Ovary (tissue), 7 donors: ENCODE measurements at regions not wholly inside any gene's neighbourhood (a gene's known extent, or its start where the extent isn't known, plus 50 kb on each side); places are given as distances from the start of the nearest gene placed in this dataset.
"Not testable (repeated sequence)": the region's sequence is repeated elsewhere in the genome, so short reads cannot be mapped to it uniquely, and the experiment has no call there.

Experiments used
- DNase-seq, 5 donors: peaks; one replicate each; pipeline ENCODE4 v3.0.0-alpha.2; 2019 to 2020
- H3K27ac ChIP-seq, 2 donors: fragments of 200-600 bp; one replicate each; pipeline versions ENCODE4 v1.5.1 to v1.8.0; 2019 to 2022
- H3K27me3 ChIP-seq: fragments of 200-600 bp; one replicate; pipeline ENCODE4 v1.8.0; 2022
- H3K36me3 ChIP-seq: fragments of 200-600 bp; sonication (generic); one replicate; pipeline ENCODE4 v1.5.1; 2019
- H3K4me1 ChIP-seq: one replicate; pipeline ENCODE4 v1.8.1; 2013; ENCODE audit warnings: mild to moderate bottlenecking, moderate library complexity; ENCODE audit not compliant: insufficient read depth
- H3K4me3 ChIP-seq: fragments of 200-600 bp; sonication (generic); one replicate; pipeline ENCODE4 v1.5.1; 2017
- H3K9me3 ChIP-seq, 2 donors: fragments of 200-600 bp in 1 of 2; sonication (generic) in 1 of 2; one replicate each; pipeline versions ENCODE4 v1.5.1 to v1.8.1; 2013 to 2019; ENCODE audit warnings: mild to moderate bottlenecking in 1 of 2, moderate library complexity in 1 of 2
- EP300 ChIP-seq: sonication (generic); formaldehyde crosslinking; IDR thresholded peaks from one replicate; pipeline ENCODE4 v1.6.1; 2017; ENCODE audit warnings: antibody characterized with exemption
- POLR2A ChIP-seq: fragments of 450-650 bp; IDR thresholded peaks from one replicate; pipeline ENCODE4 v1.6.1; 2017; ENCODE audit warnings: antibody characterized with exemption, mild to moderate bottlenecking, moderate library complexity
- WGBS, 3 donors: extraction: QIAGEN DNeasy Blood & Tissue Kit in 1 of 3; methylation state at CpG; one replicate each; pipeline versions ENCODE4 v1.1.5 to v1.1.7; 2013 to 2017; 5-methylcytosine and 5-hydroxymethylcytosine counted together
- intact Hi-C, 4 donors: fragments of 100-400 bp; cut with DNase I; formaldehyde crosslinking; loops; one replicate each; pipeline versions ENCODE4 v1.11.0 to v1.15.1; 2022 to 2023
- TF ChIP-seq, protein P1 (sequence below), 3 donors: fragments of 450-650 bp in 2 of 3; fragments of 200-600 bp in 1 of 3; IDR thresholded peaks; one replicate each; pipeline versions ENCODE4 v1.5.1 to v1.8.0; 2016 to 2022; ENCODE audit warnings: antibody characterized with exemption in 3 of 3, mild to moderate bottlenecking in 1 of 3
- donor health status: DM: no; HTN: no; CAD: no; lungs with moderate emphysema.
- donor health status: DM: no; HTN: no; CAD: no.
- donor health status: Bipolar disorder and iron deficiency.
- donor health status: DM: no; HTN: no; CAD: no.
- donor health status: DM: yes; HTN: yes; CAD: no.

DNA sequence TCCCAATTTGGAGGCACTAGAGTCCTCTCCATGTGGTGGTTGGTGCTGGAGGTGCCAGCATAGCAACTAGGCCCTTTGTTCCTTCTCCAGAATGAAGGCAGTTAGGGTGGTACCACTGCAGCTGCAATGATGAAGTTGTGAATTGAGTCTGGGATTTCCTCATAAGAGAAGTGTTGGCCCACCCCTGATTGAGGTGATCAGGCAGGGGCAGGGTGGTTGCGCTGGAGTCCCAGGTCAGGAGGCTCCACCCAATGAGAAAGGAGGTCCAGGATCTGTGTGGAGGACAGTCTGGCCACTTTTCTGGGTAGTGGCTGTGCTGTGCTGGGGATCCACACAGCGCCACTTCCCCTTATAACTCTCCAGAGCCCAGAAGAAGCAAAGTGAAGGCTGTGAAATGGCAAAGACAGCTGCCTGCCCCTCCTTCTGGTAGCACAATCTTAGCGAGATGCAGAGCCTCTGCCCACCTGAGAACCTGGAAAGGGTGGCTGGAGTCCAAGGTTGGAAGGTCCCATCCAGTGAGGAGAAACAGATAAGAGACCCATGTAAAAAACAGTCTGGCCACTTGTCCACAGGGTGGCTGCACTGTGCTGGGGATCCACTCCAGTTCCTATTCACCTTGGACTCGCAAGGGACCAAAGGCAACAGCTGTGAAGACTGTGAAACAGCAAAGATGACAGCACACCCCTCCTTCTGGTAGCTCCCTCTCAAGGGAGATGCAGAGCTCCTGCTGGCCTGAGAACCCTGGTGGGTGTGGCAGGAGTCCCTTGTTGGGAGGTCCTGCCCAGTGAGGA lies 124.6 kb downstream of the RRAGB start:
- WGBS, 3 donors, result 47 to 70% (median 63%) methylated on average over 4 of the region's 4 CpGs
- Histone ChIP-seq H3K27ac (no peak overlapping the region), H3K4me1 (no peaks in the 10 kb centered on the region), H3K9me3 (no peaks in the 10 kb centered on the region), H3K36me3 (no peaks in the 10 kb centered on the region), H3K4me3 (no peak overlapping the region), H3K27me3 (no peaks in the 10 kb centered on the region)
- intact Hi-C loops, result no loop called here
- TF ChIP-seq POLR2A (no peak), EP300 (no peak)
- TF ChIP-seq, protein P1, sequence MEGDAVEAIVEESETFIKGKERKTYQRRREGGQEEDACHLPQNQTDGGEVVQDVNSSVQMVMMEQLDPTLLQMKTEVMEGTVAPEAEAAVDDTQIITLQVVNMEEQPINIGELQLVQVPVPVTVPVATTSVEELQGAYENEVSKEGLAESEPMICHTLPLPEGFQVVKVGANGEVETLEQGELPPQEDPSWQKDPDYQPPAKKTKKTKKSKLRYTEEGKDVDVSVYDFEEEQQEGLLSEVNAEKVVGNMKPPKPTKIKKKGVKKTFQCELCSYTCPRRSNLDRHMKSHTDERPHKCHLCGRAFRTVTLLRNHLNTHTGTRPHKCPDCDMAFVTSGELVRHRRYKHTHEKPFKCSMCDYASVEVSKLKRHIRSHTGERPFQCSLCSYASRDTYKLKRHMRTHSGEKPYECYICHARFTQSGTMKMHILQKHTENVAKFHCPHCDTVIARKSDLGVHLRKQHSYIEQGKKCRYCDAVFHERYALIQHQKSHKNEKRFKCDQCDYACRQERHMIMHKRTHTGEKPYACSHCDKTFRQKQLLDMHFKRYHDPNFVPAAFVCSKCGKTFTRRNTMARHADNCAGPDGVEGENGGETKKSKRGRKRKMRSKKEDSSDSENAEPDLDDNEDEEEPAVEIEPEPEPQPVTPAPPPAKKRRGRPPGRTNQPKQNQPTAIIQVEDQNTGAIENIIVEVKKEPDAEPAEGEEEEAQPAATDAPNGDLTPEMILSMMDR (IDR thresholded peaks at IDR 0.05), result no peak
- DNase-seq, result no peak

DNA sequence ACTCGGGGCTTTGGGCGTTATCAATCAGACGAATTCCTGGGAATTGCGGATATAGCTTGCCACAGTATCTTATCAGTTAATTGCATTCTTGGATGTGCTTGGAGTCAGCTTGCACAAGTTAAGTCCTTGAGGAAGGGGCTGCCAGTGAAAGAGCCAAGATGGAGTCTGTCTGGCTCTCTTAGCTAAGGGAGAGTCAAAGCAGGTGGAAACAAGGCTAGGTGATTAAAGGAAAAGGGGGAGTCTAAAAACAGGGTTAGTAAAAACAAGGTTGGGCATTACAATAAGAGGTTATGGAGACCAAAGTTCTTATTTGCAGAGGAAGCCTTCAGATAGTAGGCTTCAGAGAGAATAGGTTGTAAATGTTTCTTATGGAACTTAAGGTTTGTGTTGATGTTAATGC lies 149.2 kb downstream of the RRAGB start:
- intact Hi-C loops, H3K36me3 ChIP-seq, H3K9me3 ChIP-seq, DNase-seq, H3K27ac ChIP-seq, H3K27me3 ChIP-seq, H3K4me1 ChIP-seq, H3K4me3 ChIP-seq: not testable (repeated sequence)
- 54 to 73% (median 55%) methylated on average over 4 of the region's 4 CpGs for WGBS, 3 donors

DNA sequence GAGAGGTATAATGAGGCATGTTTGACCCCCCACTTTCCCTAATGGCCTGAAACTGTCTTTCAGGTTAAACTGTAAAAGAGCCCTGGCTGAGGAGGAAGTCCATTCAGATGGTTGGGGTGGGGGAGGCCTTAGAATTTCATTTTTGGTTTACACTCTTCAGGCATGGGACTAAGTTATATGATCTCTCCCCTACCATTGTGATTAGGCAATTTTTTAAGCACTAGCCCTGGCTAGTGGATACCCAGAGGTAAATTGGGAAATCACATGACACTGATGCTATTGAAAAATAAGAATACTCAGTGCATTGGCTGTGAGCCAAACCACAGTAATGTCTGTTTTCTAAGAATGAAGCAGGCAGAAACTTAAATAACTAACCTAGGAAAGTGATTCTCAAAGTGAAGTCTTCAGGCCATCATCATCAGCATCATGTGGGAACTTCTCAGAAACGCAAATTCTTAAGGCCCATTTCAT lies 149.7 kb downstream of the RRAGB start:
- H3K27ac ChIP-seq, result no peak overlapping the region
- 46 to 62% (median 55%) methylated on average over 1 of the region's 1 CpG for WGBS, 3 donors
- H3K4me3 ChIP-seq, result no peak overlapping the region
- intact Hi-C loops, result no loop called here
- DNase-seq, result no peak
- no peaks in the 10 kb centered on the region for H3K9me3 ChIP-seq
- H3K27me3 ChIP-seq, result no peaks in the 10 kb centered on the region
- no peaks in the 10 kb centered on the region for H3K4me1 ChIP-seq
- H3K36me3 ChIP-seq, result no peaks in the 10 kb centered on the region
- TF ChIP-seq POLR2A (no peak), EP300 (no peak)
- TF ChIP-seq, protein P1 (IDR thresholded peaks at IDR 0.05), result no peak

DNA sequence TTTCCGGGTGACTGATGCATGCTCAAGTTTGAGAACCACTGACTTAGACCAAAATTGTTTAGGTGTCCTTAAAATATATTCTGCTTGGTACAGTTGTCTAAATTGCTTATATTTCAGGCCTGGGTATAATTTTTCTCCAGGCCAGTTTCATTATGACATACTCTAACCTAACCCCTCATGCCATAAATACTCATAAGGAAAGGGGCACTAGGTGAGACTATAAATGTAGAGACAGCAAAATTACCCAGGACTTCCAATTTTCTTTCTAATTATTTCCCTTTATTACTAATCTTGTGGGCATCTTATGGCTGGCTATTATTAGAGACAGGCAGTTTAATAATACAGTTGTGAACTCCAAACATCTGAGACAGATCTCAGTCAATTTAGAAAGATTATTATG lies 150.2 kb downstream of the RRAGB start:
- intact Hi-C loops, result no loop called here
- H3K4me1 ChIP-seq, result no peaks in the 10 kb centered on the region
- TF ChIP-seq, protein P1 (IDR thresholded peaks at IDR 0.05), result no peak
- TF ChIP-seq POLR2A, result no peak
- TF ChIP-seq EP300, result no peak
- no peaks in the 10 kb centered on the region for H3K9me3 ChIP-seq
- H3K36me3 ChIP-seq, result no peaks in the 10 kb centered on the region
- no peak for DNase-seq
- no peaks in the 10 kb centered on the region for H3K27me3 ChIP-seq
- no peak overlapping the region for H3K27ac ChIP-seq
- H3K4me3 ChIP-seq, result no peak overlapping the region
- 77 to 85% (median 79%) methylated on average over 1 of the region's 1 CpG for WGBS, 3 donors

DNA sequence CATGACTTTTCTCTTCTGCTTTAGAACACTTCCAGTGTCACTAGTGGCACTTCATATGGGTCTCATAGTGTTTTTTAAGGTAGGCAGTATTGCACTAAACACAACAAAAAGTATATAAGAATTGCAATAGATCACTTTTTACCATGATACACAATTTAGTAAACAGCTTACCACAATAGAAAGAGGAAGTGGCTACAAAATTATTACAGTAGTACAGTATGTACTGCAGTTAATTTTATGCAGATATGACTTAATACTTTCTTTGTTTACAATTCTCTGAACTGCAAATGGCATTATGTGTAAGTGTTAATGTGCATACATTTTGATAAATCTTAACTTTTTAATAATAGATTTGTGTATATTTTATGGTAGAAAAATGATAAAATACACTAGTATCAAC lies 157.3 kb downstream of the RRAGB start:
- no peak for TF ChIP-seq POLR2A
- TF ChIP-seq, protein P1 (IDR thresholded peaks at IDR 0.05), result no peak
- TF ChIP-seq EP300, result no peak
- H3K4me3 ChIP-seq, result no peak overlapping the region
- intact Hi-C loops, result no loop called here

GRCh38 chrX:55883541-55883940 lies 166.0 kb downstream of the RRAGB start:
- H3K36me3 ChIP-seq, H3K27ac ChIP-seq, H3K4me1 ChIP-seq, intact Hi-C loops, H3K4me3 ChIP-seq, H3K9me3 ChIP-seq, DNase-seq, H3K27me3 ChIP-seq: not testable (repeated sequence)
- WGBS, 3 donors, result 79 to 89% (median 85%) methylated on average over 4 of the region's 4 CpGs

More for the DNA sequence above, 157.3 kb downstream of the RRAGB start:
- DNase-seq, result no peak
- no peaks in the 10 kb centered on the region for H3K4me1 ChIP-seq
- no peaks in the 10 kb centered on the region for H3K9me3 ChIP-seq
- no peaks in the 10 kb centered on the region for H3K27me3 ChIP-seq
- H3K27ac ChIP-seq, result no peak overlapping the region
- no peaks in the 10 kb centered on the region for H3K36me3 ChIP-seq
